VCaP (cell line): ENCODE measurements at regions not wholly inside any gene's neighbourhood (a gene's known extent, or its start where the extent isn't known, plus 50 kb on each side); places are given as distances from the start of the nearest gene placed in this dataset.

Experiments used
- H3K27ac ChIP-seq: fragments of 450-650 bp; 2 replicates; pipeline ENCODE4 v1.5.1; 2017
- CTCF ChIP-seq: fragments of 450-650 bp; conservative IDR thresholded peaks from 2 replicates; pipeline ENCODE4 v1.5.1; 2017; ENCODE audit warnings: mild to moderate bottlenecking, moderate library complexity

GRCh38 chr5:6177926-6178325 lies 200.4 kb downstream of the MED10 start:
- no peak overlapping the region for H3K27ac ChIP-seq
- TF ChIP-seq CTCF, result no peak

- no peak overlapping the region for H3K27ac ChIP-seq
- TF ChIP-seq CTCF, result no peak
Observed at GRCh38 chr5:6176102-6176693, 202.1 kb downstream of the MED10 start.

GRCh38 chr5:6175172-6175854 lies 203.0 kb downstream of the MED10 start:
- TF ChIP-seq CTCF, result no peak
- H3K27ac ChIP-seq, result no peak overlapping the region

GRCh38 chr5:6169660-6170059 lies 208.7 kb downstream of the MED10 start:
- TF ChIP-seq CTCF, result no peak
- H3K27ac ChIP-seq, result no peak overlapping the region

- H3K27ac ChIP-seq, result no peak overlapping the region
- no peak for TF ChIP-seq CTCF
Observed at GRCh38 chr5:6166698-6167394, 211.5 kb downstream of the MED10 start.

- no peak overlapping the region for H3K27ac ChIP-seq
- TF ChIP-seq CTCF, result no peak
Observed at GRCh38 chr5:6163913-6164312, 214.4 kb downstream of the MED10 start.

GRCh38 chr5:6162175-6162574 lies 216.2 kb downstream of the MED10 start:
- TF ChIP-seq CTCF, result no peak
- H3K27ac ChIP-seq, result no peak overlapping the region
